Activated CD4-positive, alpha-beta memory T cell treated with anti-CD3 and anti-CD28 coated beads, Interleukin-2, amount 10 ng/mL, durations not matched to agents 7 days and 5 days (primary cell): ENCODE measurements at regions not wholly inside any gene's neighbourhood (a gene's known extent, or its start where the extent isn't known, plus 50 kb on each side); places are given as distances from the start of the nearest gene placed in this dataset.

Source experiments
- CTCF ChIA-PET: fragments of 350-600 bp; sonication (Branson Sonifier 250); formaldehyde crosslinking; loops from one replicate; lab custom pipeline; 2021; ENCODE audit warnings: antibody characterized with exemption, inconsistent platforms; lab: Charles Lee
- POLR2A ChIA-PET: fragments of 350-600 bp; sonication (Branson Sonifier 250); formaldehyde crosslinking; loops from one replicate; lab custom pipeline; 2021; ENCODE audit warnings: antibody characterized with exemption; lab: Charles Lee
- DNase-seq: peaks from one replicate; pipeline ENCODE4 v3.0.0-alpha.2; 2020
- H3K27ac Mint-ChIP-seq: one replicate; pipeline ENCODE4 v1.8.0; 2021; ENCODE audit warnings: mild to moderate bottlenecking, mixed read lengths
- H3K27me3 Mint-ChIP-seq: one replicate; pipeline ENCODE4 v1.8.0; 2021; ENCODE audit warnings: mixed read lengths
- H3K36me3 Mint-ChIP-seq: one replicate; pipeline ENCODE4 v1.8.0; 2021; ENCODE audit warnings: low read depth, mixed read lengths
- H3K4me1 Mint-ChIP-seq: one replicate; pipeline ENCODE4 v1.8.0; 2021; ENCODE audit warnings: mixed read lengths
- H3K4me3 Mint-ChIP-seq: one replicate; pipeline ENCODE4 v1.8.0; 2021; ENCODE audit warnings: mild to moderate bottlenecking, mixed read lengths
- H3K9me3 Mint-ChIP-seq: one replicate; pipeline ENCODE4 v1.8.0; 2021; ENCODE audit warnings: mixed read lengths

- no peak overlapping the region for H3K4me3 Mint-ChIP-seq
- no peak overlapping the region for H3K27ac Mint-ChIP-seq
- H3K9me3 Mint-ChIP-seq, result no peaks in the 10 kb centered on the region
- no peaks in the 10 kb centered on the region for H3K36me3 Mint-ChIP-seq
- POLR2A ChIA-PET, result interaction anchor here (1.2 kb wide), 1 partner anchor 69 kb away, joined by 3 read pairs; no protein-coding TSS in a partner anchor
- H3K4me1 Mint-ChIP-seq, result peaks cover 36% of the 10 kb centered on the region
- CTCF ChIA-PET, result no interaction called here
- peaks cover 18% of the 10 kb centered on the region for H3K27me3 Mint-ChIP-seq
- DNase-seq, result no peak
These were observed 107.1 kb downstream of the CEBPB start for GRCh38 chr20:50297498-50298376.

- CTCF ChIA-PET, result no interaction called here
- peaks cover 38% of the 10 kb centered on the region for H3K4me1 Mint-ChIP-seq
These were observed 108.1 kb downstream of the CEBPB start for GRCh38 chr20:50298554-50299324.

GRCh38 chr20:50299325-50299629, 108.6 kb downstream of the CEBPB start:
- peaks cover 36% of the 10 kb centered on the region for H3K4me1 Mint-ChIP-seq
- ChIA-PET CTCF (no interaction called here), POLR2A (no interaction called here)
- peaks cover 18% of the 10 kb centered on the region for H3K27me3 Mint-ChIP-seq
- H3K36me3 Mint-ChIP-seq, result no peaks in the 10 kb centered on the region
- DNase-seq, result no peak
- H3K27ac Mint-ChIP-seq, result no peak overlapping the region
- no peaks in the 10 kb centered on the region for H3K9me3 Mint-ChIP-seq
- H3K4me3 Mint-ChIP-seq, result no peak overlapping the region

More at GRCh38 chr20:50298554-50299324, 108.1 kb downstream of the CEBPB start:
- H3K4me3 Mint-ChIP-seq, result no peak overlapping the region
- H3K27ac Mint-ChIP-seq, result no peak overlapping the region
- POLR2A ChIA-PET, result no interaction called here
- H3K9me3 Mint-ChIP-seq, result no peaks in the 10 kb centered on the region
- no peaks in the 10 kb centered on the region for H3K36me3 Mint-ChIP-seq
- no peak for DNase-seq
- peaks cover 18% of the 10 kb centered on the region for H3K27me3 Mint-ChIP-seq

- peaks cover 18% of the 10 kb centered on the region for H3K27me3 Mint-ChIP-seq
- H3K36me3 Mint-ChIP-seq, result no peaks in the 10 kb centered on the region
- POLR2A ChIA-PET, result no interaction called here
- no peak for DNase-seq
- CTCF ChIA-PET, result no interaction called here
- H3K4me3 Mint-ChIP-seq, result no peak overlapping the region
- H3K9me3 Mint-ChIP-seq, result no peaks in the 10 kb centered on the region
- no peak overlapping the region for H3K27ac Mint-ChIP-seq
- peaks cover 33% of the 10 kb centered on the region for H3K4me1 Mint-ChIP-seq
These were observed 110.5 kb downstream of the CEBPB start for GRCh38 chr20:50301165-50301564.

- POLR2A ChIA-PET, result no interaction called here
- no peaks in the 10 kb centered on the region for H3K36me3 Mint-ChIP-seq
- DNase-seq, result no peak
- no peak overlapping the region for H3K4me3 Mint-ChIP-seq
- H3K9me3 Mint-ChIP-seq, result no peaks in the 10 kb centered on the region
- CTCF ChIA-PET, result no interaction called here
- peaks cover 30% of the 10 kb centered on the region for H3K4me1 Mint-ChIP-seq
- peaks cover 18% of the 10 kb centered on the region for H3K27me3 Mint-ChIP-seq
- H3K27ac Mint-ChIP-seq, result no peak overlapping the region
These were observed 111.1 kb downstream of the CEBPB start for GRCh38 chr20:50301712-50302111.

- H3K36me3 Mint-ChIP-seq, result no peaks in the 10 kb centered on the region
- peaks cover 18% of the 10 kb centered on the region for H3K27me3 Mint-ChIP-seq
- no peak overlapping the region for H3K27ac Mint-ChIP-seq
- CTCF ChIA-PET, result no interaction called here
- no peak overlapping the region for H3K4me3 Mint-ChIP-seq
- POLR2A ChIA-PET, result no interaction called here
- DNase-seq, result no peak
- no peaks in the 10 kb centered on the region for H3K9me3 Mint-ChIP-seq
- peaks cover 23% of the 10 kb centered on the region for H3K4me1 Mint-ChIP-seq
These were observed 111.9 kb downstream of the CEBPB start for GRCh38 chr20:50302341-50303057.

- Mint-ChIP-seq H3K36me3 (no peaks in the 10 kb centered on the region), H3K4me3 (no peak overlapping the region), H3K9me3 (no peaks in the 10 kb centered on the region), H3K27me3 (peaks cover 18% of the 10 kb centered on the region), H3K4me1 (peaks cover 10% of the 10 kb centered on the region), H3K27ac (no peak overlapping the region)
- CTCF ChIA-PET, result no interaction called here
- no peak for DNase-seq
- POLR2A ChIA-PET, result no interaction called here
These were observed 113.2 kb downstream of the CEBPB start for GRCh38 chr20:50303573-50304500.

- H3K27me3 Mint-ChIP-seq, result peaks cover 18% of the 10 kb centered on the region
- H3K4me3 Mint-ChIP-seq, result no peak overlapping the region
- H3K9me3 Mint-ChIP-seq, result no peaks in the 10 kb centered on the region
- no peak for DNase-seq
- H3K36me3 Mint-ChIP-seq, result no peaks in the 10 kb centered on the region
- no peak overlapping the region for H3K27ac Mint-ChIP-seq
- H3K4me1 Mint-ChIP-seq, result peaks cover 10% of the 10 kb centered on the region
- POLR2A ChIA-PET, result no interaction called here
- CTCF ChIA-PET, result no interaction called here
These were observed 113.8 kb downstream of the CEBPB start for GRCh38 chr20:50304501-50304856.

GRCh38 chr20:50304923-50305635, 114.4 kb downstream of the CEBPB start:
- Mint-ChIP-seq H3K4me1 (peaks cover 10% of the 10 kb centered on the region), H3K27ac (no peak overlapping the region), H3K27me3 (peaks cover 15% of the 10 kb centered on the region), H3K9me3 (no peaks in the 10 kb centered on the region), H3K36me3 (no peaks in the 10 kb centered on the region), H3K4me3 (no peak overlapping the region)
- DNase-seq, result no peak
- POLR2A ChIA-PET, result no interaction called here
- CTCF ChIA-PET, result no interaction called here

- ChIA-PET POLR2A (no interaction called here), CTCF (no interaction called here)
- Mint-ChIP-seq H3K4me3 (no peak overlapping the region), H3K27ac (no peak overlapping the region), H3K27me3 (peaks cover 9% of the 10 kb centered on the region), H3K4me1 (peaks cover 11% of the 10 kb centered on the region), H3K9me3 (no peaks in the 10 kb centered on the region), H3K36me3 (no peaks in the 10 kb centered on the region)
- no peak for DNase-seq
These were observed 115.2 kb downstream of the CEBPB start for GRCh38 chr20:50305636-50306477.
